OCI-LY3 (cell line): ENCODE measurements at regions not wholly inside any gene's neighbourhood (a gene's known extent, or its start where the extent isn't known, plus 50 kb on each side); places are given as distances from the start of the nearest gene placed in this dataset.

Source experiments
- EZH2phosphoT487 ChIP-seq: fragments of 200-600 bp; shearing (Covaris generic); IDR thresholded peaks from 2 replicates; pipeline ENCODE4 v1.6.1; 2018; ENCODE audit warnings: antibody characterized with exemption, mixed run types, low read depth
- TF ChIP-seq, protein P1 (sequence below): fragments of 200-600, 300-600 bp; sonication (generic); IDR thresholded peaks from 2 replicates; pipeline ENCODE4 v1.5.1; 2014; ENCODE audit warnings: antibody characterized with exemption, low read length, low read depth

DNA sequence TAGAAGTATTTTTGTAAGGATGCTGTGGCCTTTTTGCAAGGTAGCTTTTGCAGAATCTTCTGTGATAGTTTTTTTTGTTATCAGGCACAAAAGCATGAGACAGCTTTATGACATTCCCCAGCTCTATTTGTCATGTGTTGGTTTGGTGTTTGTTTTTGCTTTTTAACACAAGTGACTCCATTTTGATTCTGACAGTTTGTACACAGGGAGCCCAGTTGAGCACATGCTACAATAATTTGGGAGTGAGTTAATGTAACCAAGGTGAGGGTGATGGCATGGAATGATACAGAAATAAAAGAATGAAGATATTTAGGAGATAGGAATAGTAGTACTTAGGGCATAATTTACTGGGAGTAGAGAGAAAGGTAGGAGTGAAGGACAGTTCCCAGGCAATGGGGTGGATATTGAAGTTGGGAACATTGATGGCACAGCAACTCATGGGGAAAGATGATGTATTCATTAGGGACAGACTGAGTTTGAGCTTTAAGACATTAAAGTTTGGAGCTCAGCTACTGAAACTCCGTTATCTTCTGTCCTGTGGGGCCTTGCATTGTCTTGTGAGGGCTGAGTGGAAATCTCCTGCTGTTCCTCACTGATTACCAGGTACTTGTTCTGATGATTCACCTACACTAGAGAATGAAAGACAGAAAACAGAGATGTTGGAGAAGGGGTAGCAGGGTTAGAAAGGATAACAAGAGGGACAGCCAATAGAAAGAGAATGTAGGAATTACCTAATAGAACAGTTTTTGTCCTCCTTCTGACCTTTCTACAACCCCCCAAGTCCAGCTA is 88.3 kb upstream of the CCDC112 start:
- TF ChIP-seq, protein P1, sequence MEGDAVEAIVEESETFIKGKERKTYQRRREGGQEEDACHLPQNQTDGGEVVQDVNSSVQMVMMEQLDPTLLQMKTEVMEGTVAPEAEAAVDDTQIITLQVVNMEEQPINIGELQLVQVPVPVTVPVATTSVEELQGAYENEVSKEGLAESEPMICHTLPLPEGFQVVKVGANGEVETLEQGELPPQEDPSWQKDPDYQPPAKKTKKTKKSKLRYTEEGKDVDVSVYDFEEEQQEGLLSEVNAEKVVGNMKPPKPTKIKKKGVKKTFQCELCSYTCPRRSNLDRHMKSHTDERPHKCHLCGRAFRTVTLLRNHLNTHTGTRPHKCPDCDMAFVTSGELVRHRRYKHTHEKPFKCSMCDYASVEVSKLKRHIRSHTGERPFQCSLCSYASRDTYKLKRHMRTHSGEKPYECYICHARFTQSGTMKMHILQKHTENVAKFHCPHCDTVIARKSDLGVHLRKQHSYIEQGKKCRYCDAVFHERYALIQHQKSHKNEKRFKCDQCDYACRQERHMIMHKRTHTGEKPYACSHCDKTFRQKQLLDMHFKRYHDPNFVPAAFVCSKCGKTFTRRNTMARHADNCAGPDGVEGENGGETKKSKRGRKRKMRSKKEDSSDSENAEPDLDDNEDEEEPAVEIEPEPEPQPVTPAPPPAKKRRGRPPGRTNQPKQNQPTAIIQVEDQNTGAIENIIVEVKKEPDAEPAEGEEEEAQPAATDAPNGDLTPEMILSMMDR: no peak
- TF ChIP-seq EZH2phosphoT487: no peak
